Thoracic aorta (tissue), 2 donors: ENCODE measurements at regions not wholly inside any gene's neighbourhood (a gene's known extent, or its start where the extent isn't known, plus 50 kb on each side); places are given as distances from the start of the nearest gene placed in this dataset.
"Not testable (repeated sequence)": the region's sequence is repeated elsewhere in the genome, so short reads cannot be mapped to it uniquely, and the experiment has no call there.

Source experiments
- ATAC-seq: fragments of 150-250 bp; one replicate; pipeline ENCODE4 v1.8.0; 2017; ENCODE audit warnings: low read depth; ENCODE audit not compliant: insufficient number of reproducible peaks, low FRiP score
- DNase-seq: peaks from one replicate; pipeline ENCODE4 v3.0.0-alpha.2; 2020; ENCODE audit warnings: low spot score
- H3K27ac ChIP-seq, 2 donors: fragments of 200-600 bp; sonication (generic); 1 replicate in 1 of 2; 2 replicates in 1 of 2; pipeline ENCODE4 v1.5.1; 2016; ENCODE audit warnings: mild to moderate bottlenecking in 2 of 2, moderate library complexity in 2 of 2
- H3K27me3 ChIP-seq: fragments of 200-600 bp; sonication (generic); replicated peaks from 2 replicates; pipeline ENCODE4 v1.6.0; 2016; ENCODE audit warnings: mild to moderate bottlenecking; ENCODE audit not compliant: insufficient read depth
- H3K36me3 ChIP-seq: fragments of 200-600 bp; sonication (generic); one replicate; pipeline ENCODE4 v1.5.1; 2016
- H3K4me1 ChIP-seq, 2 donors: fragments of 200-600 bp; sonication (generic); 1 replicate in 1 of 2; 2 replicates in 1 of 2; pipeline versions ENCODE4 v1.5.1 to v1.6.0; 2016; ENCODE audit warnings: low read depth in 2 of 2, mild to moderate bottlenecking in 1 of 2; ENCODE audit not compliant: control insufficient read depth in 1 of 2
- H3K4me3 ChIP-seq: fragments of 200-600 bp; sonication (generic); 2 replicates; pipeline ENCODE4 v1.5.1; 2016; ENCODE audit warnings: mild to moderate bottlenecking
- H3K9me3 ChIP-seq: fragments of 200-600 bp; sonication (generic); 2 replicates; pipeline ENCODE4 v1.5.1; 2016
- TF ChIP-seq, protein P1 (sequence below): fragments of 200-600 bp; sonication (generic); IDR thresholded peaks from one replicate; pipeline ENCODE4 v1.5.1; 2019; ENCODE audit warnings: antibody characterized with exemption

DNA sequence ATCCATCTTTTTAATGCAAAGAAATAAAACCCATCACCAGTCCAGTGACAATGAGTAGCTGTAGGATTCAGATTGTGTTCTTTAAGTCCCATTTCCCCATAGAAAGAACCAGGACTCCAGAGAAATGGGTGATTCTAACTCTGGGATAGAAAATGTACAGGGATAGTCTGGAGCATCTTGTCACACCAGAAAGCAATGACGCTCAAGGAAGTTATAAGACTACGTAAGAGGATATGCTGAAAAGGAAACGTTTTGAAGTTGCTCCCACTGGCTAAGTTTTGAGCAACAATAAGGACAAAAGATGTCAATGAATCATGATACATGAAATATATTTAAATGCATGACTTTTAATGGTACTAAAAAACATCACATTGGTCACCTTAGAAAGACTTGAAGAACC lies 360.1 kb downstream of the DLEU7 start:
- no peaks in the 10 kb centered on the region for H3K9me3 ChIP-seq
- H3K36me3 ChIP-seq = no peaks in the 10 kb centered on the region
- TF ChIP-seq, protein P1, sequence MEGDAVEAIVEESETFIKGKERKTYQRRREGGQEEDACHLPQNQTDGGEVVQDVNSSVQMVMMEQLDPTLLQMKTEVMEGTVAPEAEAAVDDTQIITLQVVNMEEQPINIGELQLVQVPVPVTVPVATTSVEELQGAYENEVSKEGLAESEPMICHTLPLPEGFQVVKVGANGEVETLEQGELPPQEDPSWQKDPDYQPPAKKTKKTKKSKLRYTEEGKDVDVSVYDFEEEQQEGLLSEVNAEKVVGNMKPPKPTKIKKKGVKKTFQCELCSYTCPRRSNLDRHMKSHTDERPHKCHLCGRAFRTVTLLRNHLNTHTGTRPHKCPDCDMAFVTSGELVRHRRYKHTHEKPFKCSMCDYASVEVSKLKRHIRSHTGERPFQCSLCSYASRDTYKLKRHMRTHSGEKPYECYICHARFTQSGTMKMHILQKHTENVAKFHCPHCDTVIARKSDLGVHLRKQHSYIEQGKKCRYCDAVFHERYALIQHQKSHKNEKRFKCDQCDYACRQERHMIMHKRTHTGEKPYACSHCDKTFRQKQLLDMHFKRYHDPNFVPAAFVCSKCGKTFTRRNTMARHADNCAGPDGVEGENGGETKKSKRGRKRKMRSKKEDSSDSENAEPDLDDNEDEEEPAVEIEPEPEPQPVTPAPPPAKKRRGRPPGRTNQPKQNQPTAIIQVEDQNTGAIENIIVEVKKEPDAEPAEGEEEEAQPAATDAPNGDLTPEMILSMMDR = no peak
- no peak overlapping the region for H3K27ac ChIP-seq
- DNase-seq = no peak
- no peak overlapping the region for H3K4me3 ChIP-seq
- ATAC-seq = no peak
- no peaks in the 10 kb centered on the region for H3K4me1 ChIP-seq
- H3K27me3 ChIP-seq = no peaks in the 10 kb centered on the region

DNA sequence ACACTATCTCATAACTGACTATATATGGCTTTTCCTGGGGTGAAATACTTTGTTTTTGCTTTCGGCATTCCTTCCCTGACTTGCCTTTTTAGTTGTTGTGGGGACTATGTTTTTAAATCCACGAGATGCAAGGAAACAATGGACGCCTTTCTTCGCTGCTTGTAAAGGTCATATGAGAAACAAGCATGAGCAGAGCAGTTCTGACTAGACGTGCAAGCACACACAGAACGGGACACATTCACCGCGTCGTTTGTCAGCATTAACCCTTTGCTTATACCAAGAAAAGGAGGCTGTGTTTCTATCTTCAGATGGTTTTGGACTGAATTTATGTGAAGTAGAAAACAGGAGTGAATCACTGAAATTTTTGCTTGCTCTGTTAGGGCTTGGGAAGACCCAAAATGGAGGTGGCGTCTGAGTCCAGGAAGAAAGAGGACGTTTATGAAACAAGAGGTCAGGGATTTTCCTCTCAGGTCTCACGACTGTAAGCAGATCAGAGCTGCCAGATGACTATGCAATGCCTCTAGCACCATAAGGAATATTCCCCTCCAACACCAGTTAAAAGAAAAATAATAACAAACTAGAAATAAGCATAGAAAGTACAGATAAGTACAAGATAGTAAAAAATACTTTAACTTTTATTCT lies 358.9 kb downstream of the DLEU7 start:
- H3K36me3 ChIP-seq = no peaks in the 10 kb centered on the region
- DNase-seq (no peak), ATAC-seq (no peak)
- H3K9me3 ChIP-seq = no peaks in the 10 kb centered on the region
- TF ChIP-seq, protein P1 = no peak
- no peaks in the 10 kb centered on the region for H3K4me1 ChIP-seq
- no peak overlapping the region for H3K4me3 ChIP-seq
- no peaks in the 10 kb centered on the region for H3K27me3 ChIP-seq
- H3K27ac ChIP-seq = no peak overlapping the region

DNA sequence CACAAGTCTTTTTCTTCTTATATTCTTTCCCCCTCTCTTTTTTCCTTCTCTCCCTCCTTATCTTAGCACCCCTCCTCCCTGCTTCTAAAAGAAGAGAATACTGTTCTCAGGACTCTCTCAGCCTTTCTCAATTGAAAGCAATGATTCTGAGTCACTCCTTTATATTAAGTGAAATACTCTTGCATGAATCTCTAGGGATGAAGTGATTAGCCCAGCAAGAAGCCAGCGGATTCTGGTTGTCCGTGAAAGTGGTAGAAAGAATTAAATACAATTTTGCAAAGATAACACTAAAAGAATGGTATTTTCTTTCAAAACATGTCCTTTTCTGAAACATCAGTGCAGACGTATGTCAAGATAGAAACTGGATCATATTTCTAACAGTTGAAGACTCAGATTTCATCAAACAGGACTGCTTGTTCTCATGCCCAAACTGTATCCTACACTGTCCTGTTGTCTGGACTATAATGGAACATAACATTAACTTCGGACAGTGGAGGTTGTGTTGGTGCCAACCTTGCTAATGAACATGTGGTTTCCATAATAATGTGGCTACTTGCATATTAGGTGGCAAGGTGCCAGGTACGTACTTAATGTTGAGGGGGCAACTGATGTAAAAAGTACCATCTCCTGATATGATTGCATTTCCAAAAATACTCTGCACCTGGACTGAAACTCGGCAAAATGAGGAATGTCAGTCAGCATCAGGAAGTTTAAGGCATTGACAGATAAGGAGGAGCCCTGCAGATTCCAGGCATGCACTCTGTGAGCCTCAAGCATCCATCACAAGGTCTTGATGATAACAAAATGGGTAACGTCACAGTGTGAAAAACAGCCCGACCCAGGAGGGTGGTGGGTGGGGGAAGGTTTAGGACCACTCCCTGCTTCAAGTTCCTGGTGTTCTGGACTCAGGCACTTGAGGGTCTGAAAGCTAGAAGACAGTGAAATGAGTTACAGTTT lies 357.2 kb downstream of the DLEU7 start:
- Histone ChIP-seq H3K27ac (no peak overlapping the region), H3K27me3 (no peaks in the 10 kb centered on the region), H3K9me3 (no peaks in the 10 kb centered on the region), H3K4me3 (no peak overlapping the region), H3K4me1 (no peaks in the 10 kb centered on the region), H3K36me3 (no peaks in the 10 kb centered on the region)
- ATAC-seq (no peak), DNase-seq (no peak)
- TF ChIP-seq, protein P1 = no peak

DNA sequence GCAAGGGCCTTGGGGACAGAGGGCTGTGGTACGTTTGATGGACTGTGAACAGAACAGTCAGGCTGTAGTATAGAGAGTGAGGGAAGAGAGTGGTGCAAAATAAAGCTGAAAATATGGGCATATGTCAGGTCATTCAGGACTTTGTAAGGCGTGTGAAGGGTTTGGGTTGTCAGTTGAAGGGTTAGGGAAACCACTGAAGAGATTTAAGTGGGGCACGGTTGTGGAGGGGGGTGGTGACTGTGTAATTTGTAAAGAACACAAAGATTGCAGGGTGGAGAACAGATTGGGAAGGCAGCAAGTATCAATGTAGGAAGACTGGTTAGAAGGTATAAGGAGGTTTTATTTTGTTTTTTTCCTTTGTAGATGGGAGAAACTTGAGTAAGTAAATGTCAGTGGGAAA lies 349.8 kb downstream of the DLEU7 start:
- H3K4me1 ChIP-seq = no peaks in the 10 kb centered on the region
- TF ChIP-seq, protein P1 = no peak
- DNase-seq (no peak), ATAC-seq (no peak)
- H3K4me3 ChIP-seq = no peak overlapping the region
- no peak overlapping the region for H3K27ac ChIP-seq
- H3K27me3 ChIP-seq = no peaks in the 10 kb centered on the region
- no peaks in the 10 kb centered on the region for H3K36me3 ChIP-seq
- H3K9me3 ChIP-seq = no peaks in the 10 kb centered on the region

DNA sequence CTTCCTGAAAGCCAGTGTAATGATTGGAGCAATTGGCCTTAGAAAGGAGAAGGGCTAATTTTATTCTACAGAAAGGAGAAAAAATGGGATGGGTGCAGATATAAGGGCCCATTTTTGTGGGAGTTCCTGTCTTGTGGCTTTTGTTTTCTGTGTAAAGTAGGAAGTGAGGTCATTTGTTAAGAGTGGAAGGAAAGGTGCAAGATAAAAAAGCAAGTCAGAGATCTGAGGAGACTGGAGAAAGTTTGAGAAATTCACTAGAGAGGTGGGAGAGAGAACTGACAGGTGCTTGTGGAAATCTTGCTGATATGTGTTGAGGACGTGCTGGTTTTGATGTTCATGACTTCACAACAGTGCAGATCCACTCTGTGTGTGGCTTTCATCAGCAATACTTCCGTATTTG lies 349.4 kb downstream of the DLEU7 start:
- no peaks in the 10 kb centered on the region for H3K4me1 ChIP-seq
- no peaks in the 10 kb centered on the region for H3K9me3 ChIP-seq
- ATAC-seq (no peak), DNase-seq (no peak)
- H3K36me3 ChIP-seq = no peaks in the 10 kb centered on the region
- no peaks in the 10 kb centered on the region for H3K27me3 ChIP-seq
- TF ChIP-seq, protein P1 = no peak
- no peak overlapping the region for H3K4me3 ChIP-seq
- no peak overlapping the region for H3K27ac ChIP-seq

DNA sequence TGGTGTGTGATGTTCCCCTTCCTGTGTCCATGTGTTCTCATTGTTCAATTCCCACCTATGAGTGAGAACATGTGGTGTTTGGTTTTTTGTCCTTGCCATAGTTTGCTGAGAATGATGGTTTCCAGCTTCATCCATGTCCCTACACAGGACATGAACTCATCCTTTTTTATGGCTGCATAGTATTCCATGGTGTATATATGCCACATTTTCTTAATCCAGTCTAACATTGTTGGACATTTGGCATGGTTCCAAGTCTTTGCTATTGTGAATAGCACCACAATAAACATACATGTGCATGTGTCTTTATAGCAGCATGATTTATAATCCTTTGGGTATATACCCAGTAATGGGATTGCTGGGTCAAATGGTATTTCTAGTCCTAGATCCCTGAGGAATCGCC lies 340.3 kb downstream of the DLEU7 start:
- not testable (repeated sequence) for H3K36me3 ChIP-seq, DNase-seq, H3K27me3 ChIP-seq, H3K27ac ChIP-seq, H3K4me1 ChIP-seq, H3K4me3 ChIP-seq, ATAC-seq, H3K9me3 ChIP-seq
